Heart left ventricle (tissue), 16 donors: ENCODE measurements at regions not wholly inside any gene's neighbourhood (a gene's known extent, or its start where the extent isn't known, plus 50 kb on each side); places are given as distances from the start of the nearest gene placed in this dataset.
A peak's percentile ranks its signal among the peaks of the same experiment; 100 is the strongest.

Source experiments
- ATAC-seq, 4 donors: fragments of 200-7000 bp; cut with Tn5 transposase; one replicate each; pipeline ENCODE4 v1.9.1; 2020 to 2022; ENCODE audit warnings: moderate library complexity in 4 of 4, mild to moderate bottlenecking in 3 of 4, moderate number of reproducible peaks in 1 of 4
- DNase-seq, 5 donors: peaks; one replicate each; pipeline ENCODE4 v3.0.0-alpha.2; 2020
- H3K27ac ChIP-seq, 12 donors: fragments of 200-600 bp; sonication (generic) in 4 of 12; one replicate each; pipeline versions ENCODE4 v1.5.0 to v1.8.0; 2016 to 2022; ENCODE audit warnings: mild to moderate bottlenecking in 2 of 12
- H3K27me3 ChIP-seq, 9 donors: fragments of 200-600 bp; sonication (generic) in 2 of 9; one replicate each; pipeline versions ENCODE4 v1.5.1 to v1.8.0; 2016 to 2022; ENCODE audit warnings: mild to moderate bottlenecking in 3 of 9
- H3K36me3 ChIP-seq, 9 donors: fragments of 200-600 bp; sonication (generic) in 2 of 9; one replicate each; pipeline versions ENCODE4 v1.5.0 to v1.8.0; 2018 to 2022; ENCODE audit warnings: mild to moderate bottlenecking in 2 of 9
- H3K4me1 ChIP-seq, 12 donors: fragments of 200-600 bp; sonication (generic) in 4 of 12; one replicate each; pipeline versions ENCODE4 v1.5.0 to v1.8.0; 2016 to 2022; ENCODE audit warnings: mild to moderate bottlenecking in 3 of 12
- H3K4me3 ChIP-seq, 12 donors: fragments of 200-600 bp; sonication (generic) in 4 of 12; one replicate each; pipeline versions ENCODE4 v1.5.0 to v1.8.0; 2017 to 2022; ENCODE audit warnings: mild to moderate bottlenecking in 9 of 12, moderate library complexity in 4 of 12
- H3K9me3 ChIP-seq, 12 donors: fragments of 200-600 bp; sonication (generic) in 4 of 12; one replicate each; pipeline versions ENCODE4 v1.5.0 to v1.8.0; 2016 to 2022; ENCODE audit warnings: mild to moderate bottlenecking in 1 of 12
- POLR2A ChIP-seq, 2 donors: fragments of 450-650 bp; IDR thresholded peaks; one replicate each; pipeline ENCODE4 v1.6.1; 2017; ENCODE audit warnings: antibody characterized with exemption in 2 of 2, mild to moderate bottlenecking in 2 of 2, moderate library complexity in 2 of 2
- WGBS, 4 donors: extraction: QIAGEN DNeasy Blood & Tissue Kit in 2 of 4; methylation state at CpG; one replicate each; pipeline versions ENCODE4 v1.1.5 to v1.1.7; 2013 to 2018; 5-methylcytosine and 5-hydroxymethylcytosine counted together
- intact Hi-C, 10 donors: fragments of 100-400 bp; cut with DNase I; formaldehyde crosslinking; loops; one replicate each; pipeline versions ENCODE4 v1.11.1 to v1.14.2; 2022
- TF ChIP-seq, protein P1 (sequence below), 12 donors: fragments of 200-600 bp; sonication (generic) in 4 of 12; IDR thresholded peaks; one replicate each; pipeline versions ENCODE4 v1.5.0 to v1.8.0; 2018 to 2022; ENCODE audit warnings: antibody characterized with exemption in 12 of 12, mild to moderate bottlenecking in 5 of 12
- donor health status: ischemic (EF 13 %, LVEDD 7.1; RV severe dilation, severe dysfunction).
- donor health status: healthy with polysubstance abuse.
- donor health status: DM: no; HTN: yes; CAD: no.
- donor health status: DM: no; HTN: no; CAD: no.
- donor health status: ischemic (EF 25% LVEDD 6.9; RV normal size, moderate dysfunction).
- donor health status: ischemic (EF 25% LVEDD 5.7; RV mildly dilated, moderate dysfunction).
- donor health status: healthy.
- donor health status: DM: yes; HTN: yes; CAD: no.
- donor health status: ischemic (EF 35%, LVEDD 5.7; RV mildly dilated, moderate dysfunction).
- donor health status: nonischemic (EF 11% LVEDD 7.7; RV severe dilation, severe dysfunction).
- donor health status: DM: yes; HTN: yes; CAD: no.
- donor health status: PGD.
- donor health status: ischemic (EF 29% LVEDD 5.4; RV normal size, mild dysfunction).
- donor health status: nonischemic (EF 23%, LVEDD 6.1; RV moderate dilation, normal function).

GRCh38 chr3:64444490-64445108 lies 219.3 kb upstream of the PRICKLE2 start:
- peaks cover 8 to 53% (median 29%) of the 10 kb centered on the region in 9 donors for H3K27me3 ChIP-seq
- peak overlapping the region; percentile 25 to 59 (median 42) for H3K4me3 ChIP-seq
- no peak overlapping the region for H3K27ac ChIP-seq
- peaks cover 0 to 28% (median 8%) of the 10 kb centered on the region in 12 donors for H3K4me1 ChIP-seq
- intact Hi-C loops, result no loop called here
- TF ChIP-seq, protein P1, sequence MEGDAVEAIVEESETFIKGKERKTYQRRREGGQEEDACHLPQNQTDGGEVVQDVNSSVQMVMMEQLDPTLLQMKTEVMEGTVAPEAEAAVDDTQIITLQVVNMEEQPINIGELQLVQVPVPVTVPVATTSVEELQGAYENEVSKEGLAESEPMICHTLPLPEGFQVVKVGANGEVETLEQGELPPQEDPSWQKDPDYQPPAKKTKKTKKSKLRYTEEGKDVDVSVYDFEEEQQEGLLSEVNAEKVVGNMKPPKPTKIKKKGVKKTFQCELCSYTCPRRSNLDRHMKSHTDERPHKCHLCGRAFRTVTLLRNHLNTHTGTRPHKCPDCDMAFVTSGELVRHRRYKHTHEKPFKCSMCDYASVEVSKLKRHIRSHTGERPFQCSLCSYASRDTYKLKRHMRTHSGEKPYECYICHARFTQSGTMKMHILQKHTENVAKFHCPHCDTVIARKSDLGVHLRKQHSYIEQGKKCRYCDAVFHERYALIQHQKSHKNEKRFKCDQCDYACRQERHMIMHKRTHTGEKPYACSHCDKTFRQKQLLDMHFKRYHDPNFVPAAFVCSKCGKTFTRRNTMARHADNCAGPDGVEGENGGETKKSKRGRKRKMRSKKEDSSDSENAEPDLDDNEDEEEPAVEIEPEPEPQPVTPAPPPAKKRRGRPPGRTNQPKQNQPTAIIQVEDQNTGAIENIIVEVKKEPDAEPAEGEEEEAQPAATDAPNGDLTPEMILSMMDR (IDR thresholded peaks at IDR 0.05), result no peak
- TF ChIP-seq POLR2A (IDR thresholded peaks at IDR 0.05), result no peak
- no peaks in the 10 kb centered on the region for H3K9me3 ChIP-seq
- peak in 1 of 4 donors; percentile 8 for ATAC-seq
- DNase-seq, result no peak
- no peaks in the 10 kb centered on the region for H3K36me3 ChIP-seq
- WGBS, 4 donors, result 13 to 28% (median 17%) methylated on average over 8 to 29 of the region's 29 CpGs

- Histone ChIP-seq H3K36me3 (no peaks in the 10 kb centered on the region), H3K27ac (no peak overlapping the region), H3K4me3 (peak overlapping the region in 4 of 12 donors; percentile 47 to 59 (median 52)), H3K4me1 (peaks cover 0 to 28% (median 8%) of the 10 kb centered on the region in 12 donors), H3K27me3 (peaks cover 8 to 59% (median 29%) of the 10 kb centered on the region in 9 donors), H3K9me3 (no peaks in the 10 kb centered on the region)
- no peak for TF ChIP-seq POLR2A (IDR thresholded peaks at IDR 0.05)
- TF ChIP-seq, protein P1 (IDR thresholded peaks at IDR 0.05), result no peak
- intact Hi-C loops, result no loop called here
- ATAC-seq, result peak in 3 of 4 donors; percentile 16 to 40 (median 21)
- 47 to 59% (median 51%) methylated on average over 16 of the region's 16 CpGs for WGBS, 4 donors
- peak in 1 of 5 donors; percentile 31 for DNase-seq
Observed at GRCh38 chr3:64443546-64444381, 218.5 kb upstream of the PRICKLE2 start.

GRCh38 chr3:64441861-64442260 lies 216.6 kb upstream of the PRICKLE2 start:
- Histone ChIP-seq H3K9me3 (no peaks in the 10 kb centered on the region), H3K4me3 (no peak overlapping the region), H3K27ac (no peak overlapping the region), H3K4me1 (peaks cover 0 to 28% (median 8%) of the 10 kb centered on the region in 12 donors), H3K36me3 (no peaks in the 10 kb centered on the region), H3K27me3 (peaks cover 8 to 62% (median 29%) of the 10 kb centered on the region in 9 donors)
- DNase-seq (no peak), ATAC-seq (no peak)
- WGBS, 4 donors, result 56 to 73% (median 63%) methylated on average over 6 of the region's 6 CpGs
- intact Hi-C loops, result no loop called here
- TF ChIP-seq, protein P1 (IDR thresholded peaks at IDR 0.05), result no peak
- no peak for TF ChIP-seq POLR2A (IDR thresholded peaks at IDR 0.05)

- no peak overlapping the region for H3K4me3 ChIP-seq
- H3K27me3 ChIP-seq, result peaks cover 8 to 56% (median 25%) of the 10 kb centered on the region in 9 donors
- intact Hi-C loops, result no loop called here
- 79 to 89% (median 85%) methylated on average over 4 of the region's 4 CpGs for WGBS, 4 donors
- TF ChIP-seq, protein P1 (IDR thresholded peaks at IDR 0.05), result no peak
- no peak for TF ChIP-seq POLR2A (IDR thresholded peaks at IDR 0.05)
- peaks cover 0 to 28% (median 8%) of the 10 kb centered on the region in 12 donors for H3K4me1 ChIP-seq
- no peak overlapping the region for H3K27ac ChIP-seq
- peak in 2 of 4 donors; percentile 35 to 54 for ATAC-seq
- H3K36me3 ChIP-seq, result no peaks in the 10 kb centered on the region
- DNase-seq, result no peak
- peaks cover 0 to under 1% (median 0%) of the 10 kb centered on the region in 12 donors for H3K9me3 ChIP-seq
Observed at GRCh38 chr3:64440498-64440897, 215.2 kb upstream of the PRICKLE2 start.
